GM12878 (cell line): ENCODE measurements at regions not wholly inside any gene's neighbourhood (a gene's known extent, or its start where the extent isn't known, plus 50 kb on each side); places are given as distances from the start of the nearest gene placed in this dataset.

Experiments used
- ASH2L ChIP-seq: fragments of 300-600, 200-600 bp; sonication (generic); IDR thresholded peaks from 2 replicates; pipeline ENCODE4 v1.6.1; 2017; ENCODE audit warnings: low read depth, mild to moderate bottlenecking, borderline replicate concordance
- E2F8 ChIP-seq: fragments of 450-650 bp; IDR thresholded peaks from 2 replicates; pipeline ENCODE4 v1.6.1; 2018; ENCODE audit warnings: mild to moderate bottlenecking, low read depth, moderate library complexity; ENCODE audit not compliant: partially characterized antibody
- FOXK2 ChIP-seq: fragments of 450-650 bp; IDR thresholded peaks from 2 replicates; pipeline ENCODE4 v1.6.1; 2017; ENCODE audit warnings: mild to moderate bottlenecking, moderate library complexity
- JUND ChIP-seq: IDR thresholded peaks from 2 replicates; pipeline ENCODE4 v1.6.1; 2012; ENCODE audit warnings: low read depth, mild to moderate bottlenecking, low read length, improper control_type of control experiment, moderate library complexity
- MYC ChIP-seq: IDR thresholded peaks from 2 replicates; pipeline ENCODE4 v1.6.1; 2011; ENCODE audit warnings: mild to moderate bottlenecking, low read length, moderate library complexity, inconsistent platforms; ENCODE audit not compliant: insufficient read depth, insufficient replicate concordance, insufficient read length, severe bottlenecking
- POLR2AphosphoS2 ChIP-seq: IDR thresholded peaks from 2 replicates; pipeline ENCODE4 v1.6.1; 2011; ENCODE audit warnings: low read depth, mild to moderate bottlenecking, low read length, improper control_type of control experiment, moderate library complexity
- USF2 ChIP-seq: IDR thresholded peaks from 2 replicates; pipeline ENCODE4 v1.6.1; 2011; ENCODE audit warnings: low read depth, low read length, improper control_type of control experiment, borderline replicate concordance
- ZBED1 ChIP-seq: IDR thresholded peaks from 2 replicates; pipeline ENCODE4 v1.6.1; 2016; ENCODE audit warnings: borderline replicate concordance
- TF ChIP-seq, protein P1 (sequence below), 3 experiments: IDR thresholded peaks in 2 of 3; conservative IDR thresholded peaks in 1 of 3; 2 replicates each; pipeline ENCODE4 v1.5.1; 2011; ENCODE audit warnings: low read depth in 3 of 3, low read length in 3 of 3, mild to moderate bottlenecking in 3 of 3, control low read depth in 2 of 3, moderate library complexity in 2 of 3, inconsistent platforms in 1 of 3, mixed read lengths in 1 of 3; ENCODE audit not compliant: control insufficient read depth in 2 of 3, insufficient read depth in 1 of 3; ENCODE audit errors: extremely low read depth in 1 of 3

GRCh38 chr22:22169923-22170322, 74.7 kb upstream of the VPREB1 start:
- TF ChIP-seq JUND (no peak), E2F8 (no peak), ZBED1 (no peak), ASH2L (no peak), MYC (no peak), POLR2AphosphoS2 (no peak), FOXK2 (no peak), USF2 (no peak)
- TF ChIP-seq, protein P1, sequence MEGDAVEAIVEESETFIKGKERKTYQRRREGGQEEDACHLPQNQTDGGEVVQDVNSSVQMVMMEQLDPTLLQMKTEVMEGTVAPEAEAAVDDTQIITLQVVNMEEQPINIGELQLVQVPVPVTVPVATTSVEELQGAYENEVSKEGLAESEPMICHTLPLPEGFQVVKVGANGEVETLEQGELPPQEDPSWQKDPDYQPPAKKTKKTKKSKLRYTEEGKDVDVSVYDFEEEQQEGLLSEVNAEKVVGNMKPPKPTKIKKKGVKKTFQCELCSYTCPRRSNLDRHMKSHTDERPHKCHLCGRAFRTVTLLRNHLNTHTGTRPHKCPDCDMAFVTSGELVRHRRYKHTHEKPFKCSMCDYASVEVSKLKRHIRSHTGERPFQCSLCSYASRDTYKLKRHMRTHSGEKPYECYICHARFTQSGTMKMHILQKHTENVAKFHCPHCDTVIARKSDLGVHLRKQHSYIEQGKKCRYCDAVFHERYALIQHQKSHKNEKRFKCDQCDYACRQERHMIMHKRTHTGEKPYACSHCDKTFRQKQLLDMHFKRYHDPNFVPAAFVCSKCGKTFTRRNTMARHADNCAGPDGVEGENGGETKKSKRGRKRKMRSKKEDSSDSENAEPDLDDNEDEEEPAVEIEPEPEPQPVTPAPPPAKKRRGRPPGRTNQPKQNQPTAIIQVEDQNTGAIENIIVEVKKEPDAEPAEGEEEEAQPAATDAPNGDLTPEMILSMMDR (IDR thresholded peaks at IDR 0.05 in 2 of 3, conservative IDR thresholded peaks at IDR 0.05 in 1 of 3; ENCODE audit: control insufficient read depth in 2 of 3, extremely low read depth in 1 of 3, insufficient read depth in 1 of 3, low read depth in 3 of 3, low read length in 3 of 3), result no peak
